ENCODE measurements at regions not wholly inside any gene's neighbourhood (a gene's known extent, or its start where the extent isn't known, plus 50 kb on each side); places are given as distances from the start of the nearest gene placed in this dataset.
"Not testable (repeated sequence)": the region's sequence is repeated elsewhere in the genome, so short reads cannot be mapped to it uniquely, and the experiment has no call there.

- DNase-seq, result no peak
These were observed 142.7 kb upstream of the FBXL17 start for GRCh38 chr5:108524564-108524963.

GRCh38 chr5:108523360-108523759, 141.5 kb upstream of the FBXL17 start:
- DNase-seq, result no peak

DNA sequence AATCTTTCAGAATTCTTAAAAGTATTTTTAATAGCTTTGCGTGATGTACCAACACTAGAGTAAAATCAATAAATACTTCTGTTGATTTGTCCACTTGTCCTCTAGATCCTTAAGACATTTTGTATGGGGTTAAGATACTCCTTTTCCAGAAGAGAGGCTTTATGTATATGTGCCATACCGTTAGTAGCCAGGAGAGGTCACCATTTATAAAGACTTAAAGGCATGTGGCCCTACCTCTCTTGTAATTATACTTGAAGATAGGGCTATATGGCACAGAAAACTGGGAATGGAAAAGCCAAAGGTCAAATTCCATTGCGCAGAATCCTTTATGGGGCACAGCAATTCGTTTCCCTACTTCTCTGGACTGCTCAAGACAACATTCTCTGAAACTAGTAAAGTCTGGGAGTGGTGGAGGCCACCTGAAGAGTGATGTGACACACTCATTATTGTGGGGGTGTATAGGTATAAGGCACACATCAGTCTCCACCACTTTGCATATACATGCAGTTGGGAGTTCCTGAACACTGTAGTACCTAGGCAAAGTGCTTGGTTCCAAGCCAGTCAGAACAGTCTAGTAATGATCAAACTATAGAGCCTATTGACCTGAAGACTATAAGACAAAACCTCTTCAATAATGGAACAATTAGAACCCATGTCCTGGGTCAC, 140.1 kb upstream of the FBXL17 start:
- no peak for DNase-seq

GRCh38 chr5:108521011-108521700, 139.3 kb upstream of the FBXL17 start:
- DNase-seq, result no peak

GRCh38 chr5:108516785-108517184, 134.9 kb upstream of the FBXL17 start:
- no peak for DNase-seq

- DNase-seq, result no peak
These were observed 133.7 kb upstream of the FBXL17 start for GRCh38 chr5:108515517-108516105.

DNA sequence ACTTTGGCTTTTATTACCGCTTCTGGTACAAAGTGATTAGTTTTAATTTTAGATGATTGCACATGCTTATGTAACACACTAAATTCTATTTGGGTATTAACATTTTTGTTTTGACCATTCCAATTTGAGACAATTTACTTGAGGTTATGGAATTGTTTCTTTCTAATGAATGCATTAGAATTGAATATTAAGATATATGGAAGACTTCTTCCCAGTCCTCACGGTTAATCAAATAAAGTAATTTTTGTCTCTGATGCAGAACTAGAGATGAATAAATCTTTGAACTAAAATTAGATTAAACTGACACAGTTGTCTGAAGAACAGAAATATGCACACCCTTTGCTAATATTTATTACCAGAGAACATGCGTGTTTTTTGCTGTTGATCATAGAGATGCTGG, 127.1 kb upstream of the FBXL17 start:
- DNase-seq, result no peak

- no peak for DNase-seq
These were observed 125.7 kb upstream of the FBXL17 start for GRCh38 chr5:108507631-108508030.

GRCh38 chr5:108505608-108506007, 123.7 kb upstream of the FBXL17 start:
- DNase-seq, result no peak

GRCh38 chr5:108504974-108505373, 123.1 kb upstream of the FBXL17 start:
- no peak for DNase-seq

GRCh38 chr5:108503986-108504385, 122.1 kb upstream of the FBXL17 start:
- DNase-seq, result no peak

DNA sequence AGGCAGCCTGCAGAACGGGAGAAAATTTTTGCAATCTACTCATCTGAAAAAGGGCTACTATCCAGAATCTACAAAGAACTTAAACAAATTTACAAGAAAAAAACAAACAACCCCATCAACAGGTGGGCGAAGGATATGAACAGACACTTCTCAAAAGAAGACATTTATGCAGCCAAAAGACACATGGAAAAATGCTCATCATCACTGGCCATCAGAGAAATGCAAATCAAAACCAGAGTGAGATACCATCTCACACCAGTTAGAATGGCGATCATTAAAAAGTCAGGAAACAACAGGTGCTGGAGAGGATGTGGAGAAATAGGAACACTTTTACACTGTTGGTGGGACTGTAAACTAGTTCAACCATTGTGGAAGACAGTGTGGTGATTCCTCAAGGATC, 113.7 kb upstream of the FBXL17 start:
- DNase-seq, result not testable (repeated sequence)

DNA sequence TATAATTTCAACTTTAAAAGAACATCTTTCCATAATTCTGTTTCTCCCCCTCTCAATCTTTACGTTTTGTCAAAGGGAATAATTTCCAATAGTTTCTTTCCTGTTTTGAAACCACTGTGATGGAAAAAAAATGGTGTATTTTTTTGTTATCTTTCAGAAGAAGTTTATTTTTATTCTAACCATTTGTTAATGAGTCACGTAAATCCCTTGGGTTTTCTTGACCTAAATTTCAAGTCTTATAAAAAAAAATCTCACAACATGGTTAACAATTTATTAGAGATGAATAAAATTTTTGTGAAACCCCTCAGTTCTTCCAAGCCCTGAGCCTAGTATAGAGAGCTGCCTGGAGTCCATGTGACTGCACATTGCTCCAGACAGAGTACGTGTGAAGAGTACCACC, 106.1 kb upstream of the FBXL17 start:
- no peak for DNase-seq

DNA sequence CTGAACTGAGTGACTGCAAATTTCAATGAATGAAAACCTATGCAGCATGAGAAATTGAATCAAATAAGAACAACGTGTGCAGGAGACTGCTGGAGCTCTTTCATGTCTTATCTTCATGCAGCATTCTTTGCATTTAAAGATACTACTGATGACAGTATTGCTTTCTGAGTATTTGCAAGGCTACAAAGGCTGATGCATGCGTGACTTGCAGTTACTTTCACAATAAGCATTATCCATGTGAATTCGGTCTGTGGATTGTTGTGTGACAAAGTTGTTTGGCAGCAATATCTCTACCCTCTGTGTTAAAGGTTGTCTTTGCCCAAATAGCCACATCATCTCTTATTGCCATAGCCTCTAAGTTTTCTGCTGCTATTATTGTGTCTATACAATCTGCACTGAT, 102.1 kb upstream of the FBXL17 start:
- DNase-seq, result no peak

- DNase-seq, result no peak
These were observed 99.5 kb upstream of the FBXL17 start for GRCh38 chr5:108481355-108481931.

DNA sequence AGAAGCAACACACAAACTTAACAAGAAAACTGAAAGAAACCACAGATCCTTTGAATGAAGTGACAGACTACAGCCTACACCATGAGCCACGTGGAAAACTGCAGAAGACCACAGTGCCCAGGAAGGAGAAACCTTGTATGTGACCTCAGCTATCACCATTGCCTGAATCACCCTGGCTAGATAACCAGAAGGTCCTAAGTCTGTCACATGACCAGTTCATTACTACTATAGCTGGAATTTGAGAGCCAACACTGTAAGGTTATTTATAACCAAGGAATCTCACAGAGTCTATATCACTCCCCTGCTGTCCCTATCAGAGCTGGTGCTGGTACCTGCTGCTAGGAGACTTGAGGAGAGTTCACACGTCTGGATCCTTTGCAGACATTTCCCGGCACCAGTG, 90.3 kb upstream of the FBXL17 start:
- DNase-seq, result no peak

DNA sequence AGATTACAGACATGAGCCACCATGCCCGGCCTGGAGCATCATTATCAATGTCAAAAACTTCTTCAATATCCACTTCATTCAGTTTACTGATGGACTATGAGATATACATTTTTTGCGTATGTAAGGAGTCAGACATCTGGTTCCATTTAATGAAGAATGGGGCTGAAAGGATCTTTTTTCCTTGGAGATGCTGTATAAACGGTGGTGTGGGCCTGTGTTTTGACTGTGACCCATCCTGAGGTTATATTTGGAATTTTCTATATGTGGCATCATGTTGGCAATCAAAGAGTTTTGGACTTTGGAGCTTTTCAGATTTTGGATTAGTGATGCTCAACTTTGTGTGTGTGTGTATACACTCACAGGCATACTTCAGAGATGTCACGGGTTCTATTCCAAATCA, 85.7 kb upstream of the FBXL17 start:
- DNase-seq, result no peak

DNA sequence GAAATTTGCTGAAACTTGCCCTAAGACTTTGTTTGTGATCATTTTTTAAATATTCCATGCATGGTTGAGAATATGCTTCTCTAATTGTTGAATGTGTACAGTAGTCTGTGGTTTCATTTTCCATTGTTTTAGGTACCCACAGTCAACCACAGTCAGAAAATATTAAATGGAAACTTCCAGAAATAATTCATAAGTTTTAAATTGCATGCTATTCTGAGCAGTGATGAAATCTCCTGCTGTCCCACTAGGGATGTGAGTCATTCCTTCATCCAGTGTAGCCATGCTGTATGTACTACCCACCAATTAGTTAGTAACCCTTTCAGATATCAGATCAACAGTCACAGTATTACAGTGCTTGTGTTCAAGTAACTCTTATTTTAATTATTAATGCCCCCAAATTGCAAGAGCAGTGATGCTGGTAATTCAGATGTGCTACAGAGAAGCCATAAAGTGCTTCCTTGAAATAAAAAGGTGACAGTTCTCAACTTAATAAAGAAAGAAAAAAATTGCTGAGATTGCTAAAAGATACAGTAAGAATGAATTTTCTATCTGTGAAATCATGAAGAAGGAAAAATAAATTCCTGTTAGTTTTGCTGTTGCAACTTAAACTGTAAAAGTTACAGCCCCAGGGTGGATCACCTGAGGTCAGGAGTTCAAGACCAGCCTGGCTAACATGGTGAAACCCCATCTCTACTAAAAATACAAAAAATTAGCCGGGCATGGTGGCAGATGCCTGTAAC, 79.9 kb upstream of the FBXL17 start:
- no peak for DNase-seq

DNA sequence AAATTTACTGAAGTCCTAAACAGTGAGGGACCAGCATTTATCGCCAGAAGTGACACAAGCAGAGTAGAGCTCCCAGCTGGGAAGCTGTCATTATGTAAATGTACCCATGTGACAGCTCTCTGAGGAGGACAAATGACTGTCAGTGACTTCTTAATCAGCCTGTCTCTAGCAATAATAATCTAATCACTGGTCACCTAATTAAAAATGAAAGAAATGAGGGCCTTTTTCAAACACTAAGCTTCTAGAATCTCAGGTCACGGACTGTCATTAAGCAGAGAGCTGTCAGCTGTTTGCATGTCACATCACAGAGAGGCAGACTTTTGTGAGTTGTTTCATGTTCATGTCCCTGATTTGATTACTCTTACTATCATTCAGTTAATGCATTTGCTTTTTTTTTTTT, 77.9 kb upstream of the FBXL17 start:
- no peak for DNase-seq

GRCh38 chr5:108451269-108451668, 69.4 kb upstream of the FBXL17 start:
- DNase-seq, result no peak

GRCh38 chr5:108444130-108444529, 62.2 kb upstream of the FBXL17 start:
- DNase-seq, result not testable (repeated sequence)

GRCh38 chr5:108442063-108442651, 60.3 kb upstream of the FBXL17 start:
- not testable (repeated sequence) for DNase-seq

- no peak for DNase-seq
These were observed 55.5 kb upstream of the FBXL17 start for GRCh38 chr5:108437425-108437824.
